Activated T-cell treated with anti-CD3 and anti-CD28 coated beads, Interleukin-2, amount 50 U/mL, for 72 hours (primary cell): ENCODE measurements at regions not wholly inside any gene's neighbourhood (a gene's known extent, or its start where the extent isn't known, plus 50 kb on each side); places are given as distances from the start of the nearest gene placed in this dataset.
"Not testable (repeated sequence)": the region's sequence is repeated elsewhere in the genome, so short reads cannot be mapped to it uniquely, and the experiment has no call there.

Experiments used
- ATAC-seq, 2 donors: fragments of 150-1000 bp; cut with Tn5 transposase; replicated peaks in 1 of 2; 2 replicates each; pipeline ENCODE4 v1.10.0; 2021; ENCODE audit warnings: moderate library complexity in 2 of 2, mild to moderate bottlenecking in 1 of 2
- DNase-seq, 2 donors: peaks; one replicate each; pipeline ENCODE4 v3.0.0; 2021 to 2022; ENCODE audit warnings: mixed read lengths in 1 of 2
- H3K27ac Mint-ChIP-seq: one replicate; pipeline ENCODE4 v1.8.0; 2022; ENCODE audit warnings: mild to moderate bottlenecking, moderate library complexity, mixed read lengths
- H3K27me3 Mint-ChIP-seq: one replicate; pipeline ENCODE4 v1.8.0; 2022; ENCODE audit warnings: low read depth, mixed read lengths
- H3K36me3 Mint-ChIP-seq, 2 donors: one replicate each; pipeline ENCODE4 v1.8.0; 2022; ENCODE audit warnings: mixed read lengths in 2 of 2, mild to moderate bottlenecking in 1 of 2; ENCODE audit not compliant: insufficient read depth in 2 of 2
- H3K4me1 Mint-ChIP-seq: one replicate; pipeline ENCODE4 v1.8.0; 2022; ENCODE audit warnings: low read depth, mixed read lengths
- H3K4me3 Mint-ChIP-seq, 2 donors: one replicate each; pipeline ENCODE4 v1.8.0; 2022; ENCODE audit warnings: mild to moderate bottlenecking in 2 of 2, mixed read lengths in 2 of 2, moderate library complexity in 2 of 2
- H3K9me3 Mint-ChIP-seq, 2 donors: one replicate each; pipeline ENCODE4 v1.8.0; 2022; ENCODE audit warnings: mixed read lengths in 2 of 2

GRCh38 chr15:95150466-95150865, 919.1 kb downstream of the MCTP2 start:
- Mint-ChIP-seq H3K4me1 (no peaks in the 10 kb centered on the region), H3K27me3 (no peaks in the 10 kb centered on the region), H3K4me3 (no peak overlapping the region), H3K27ac (no peak overlapping the region), H3K9me3 (peaks cover 0 to 7% of the 10 kb centered on the region in 2 donors), H3K36me3 (peaks cover 0 to 1% of the 10 kb centered on the region in 2 donors)
- DNase-seq (no peak), ATAC-seq (no peak)

DNA sequence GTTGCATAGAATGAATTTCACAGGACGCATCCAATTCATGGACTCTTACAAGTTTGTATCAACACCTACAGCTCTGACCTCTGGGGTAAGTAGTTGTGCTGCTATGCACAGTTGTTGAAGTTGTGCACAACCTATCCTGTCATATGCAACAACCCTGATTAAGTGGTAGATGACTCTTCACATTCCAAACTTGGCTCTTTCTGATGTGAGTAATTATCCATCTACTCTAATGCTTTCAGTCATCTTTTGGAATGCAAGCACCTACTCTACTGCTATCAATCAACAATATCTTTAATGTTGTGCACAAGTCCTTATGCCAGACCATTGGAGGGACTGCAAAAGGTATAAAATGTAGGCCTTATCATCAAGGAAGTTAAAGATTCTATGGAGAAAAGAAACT, 921.4 kb downstream of the MCTP2 start:
- no peak for ATAC-seq
- H3K9me3 Mint-ChIP-seq: peaks cover 0 to 9% of the 10 kb centered on the region in 2 donors
- H3K4me3 Mint-ChIP-seq: no peak overlapping the region
- H3K4me1 Mint-ChIP-seq: no peaks in the 10 kb centered on the region
- DNase-seq: no peak
- peaks cover 0 to 1% of the 10 kb centered on the region in 2 donors for H3K36me3 Mint-ChIP-seq
- H3K27ac Mint-ChIP-seq: no peak overlapping the region
- no peaks in the 10 kb centered on the region for H3K27me3 Mint-ChIP-seq

GRCh38 chr15:95153201-95153600, 921.8 kb downstream of the MCTP2 start:
- not testable (repeated sequence) for H3K4me1 Mint-ChIP-seq, DNase-seq, H3K27me3 Mint-ChIP-seq, H3K9me3 Mint-ChIP-seq, H3K4me3 Mint-ChIP-seq, H3K36me3 Mint-ChIP-seq, ATAC-seq, H3K27ac Mint-ChIP-seq

DNA sequence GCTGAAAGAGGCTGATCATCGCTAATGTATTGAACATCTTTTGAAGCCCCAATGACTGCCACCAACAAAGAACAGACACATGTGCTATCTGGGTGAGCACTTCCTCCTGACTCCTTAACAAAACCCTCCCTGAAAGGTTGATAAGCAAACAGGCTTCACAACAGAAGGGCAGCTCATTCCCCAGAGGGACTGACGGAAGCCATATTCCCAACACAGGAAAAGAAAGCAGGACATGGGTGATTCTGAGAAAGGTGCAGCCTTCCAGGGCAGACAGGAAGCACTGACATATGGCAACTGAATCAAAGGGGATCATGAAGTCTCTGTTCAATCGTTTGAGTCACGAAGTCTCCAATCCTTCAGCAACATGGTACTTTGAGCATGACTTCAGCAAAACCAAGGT, 929.0 kb downstream of the MCTP2 start:
- peaks cover 0 to 4% of the 10 kb centered on the region in 2 donors for H3K9me3 Mint-ChIP-seq
- ATAC-seq (no peak), DNase-seq (no peak)
- H3K27ac Mint-ChIP-seq: no peak overlapping the region
- no peaks in the 10 kb centered on the region for H3K4me1 Mint-ChIP-seq
- H3K4me3 Mint-ChIP-seq: no peak overlapping the region
- no peaks in the 10 kb centered on the region for H3K27me3 Mint-ChIP-seq
- no peaks in the 10 kb centered on the region for H3K36me3 Mint-ChIP-seq

DNA sequence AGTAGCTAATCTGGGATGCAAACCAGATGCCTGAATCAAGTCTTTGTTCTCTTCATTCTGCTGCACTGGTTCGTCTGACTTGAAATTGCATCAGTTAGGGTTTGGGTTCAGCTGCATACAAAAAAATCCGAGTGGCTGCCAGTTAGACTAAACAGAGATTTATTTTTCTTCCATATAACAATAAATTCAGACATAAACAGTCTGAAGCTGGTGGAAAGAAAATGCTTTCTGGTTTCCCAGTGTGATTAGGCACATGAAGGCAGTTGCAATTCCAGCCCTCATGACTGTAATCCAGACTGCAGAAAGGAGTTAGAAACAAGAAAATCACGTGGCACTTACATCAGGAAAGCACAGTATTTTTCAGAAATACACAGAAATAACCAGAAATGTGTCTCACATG, 930.7 kb downstream of the MCTP2 start:
- peaks cover 0 to 3% of the 10 kb centered on the region in 2 donors for H3K9me3 Mint-ChIP-seq

DNA sequence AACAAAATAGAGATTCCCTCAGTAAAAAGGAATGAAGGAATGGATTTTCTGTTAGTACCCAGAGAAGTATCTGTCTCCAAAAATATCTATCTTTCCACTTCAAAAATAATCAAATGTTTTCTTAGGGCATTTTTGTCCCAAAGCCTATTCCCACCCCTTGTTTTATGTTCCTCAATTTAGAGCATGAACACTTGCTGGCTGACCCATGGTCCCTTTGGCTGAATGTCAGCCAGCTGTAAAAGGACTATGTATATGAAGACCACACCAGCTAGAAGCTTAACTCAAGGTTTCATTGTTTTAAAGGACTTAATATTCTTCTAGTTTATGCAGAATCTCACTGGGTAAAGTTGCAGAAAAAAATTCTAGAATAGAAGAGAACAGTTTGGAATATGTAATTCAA, 931.2 kb downstream of the MCTP2 start:
- H3K4me3 Mint-ChIP-seq: no peak overlapping the region
- no peaks in the 10 kb centered on the region for H3K36me3 Mint-ChIP-seq
- no peaks in the 10 kb centered on the region for H3K27me3 Mint-ChIP-seq
- H3K4me1 Mint-ChIP-seq: no peaks in the 10 kb centered on the region
- H3K27ac Mint-ChIP-seq: no peak overlapping the region
- DNase-seq (no peak), ATAC-seq (no peak)
- peaks cover 0 to 5% of the 10 kb centered on the region in 2 donors for H3K9me3 Mint-ChIP-seq

More for the DNA sequence above, 930.7 kb downstream of the MCTP2 start:
- DNase-seq: no peak
- no peak for ATAC-seq
- no peak overlapping the region for H3K4me3 Mint-ChIP-seq
- no peaks in the 10 kb centered on the region for H3K27me3 Mint-ChIP-seq
- H3K36me3 Mint-ChIP-seq: no peaks in the 10 kb centered on the region
- H3K27ac Mint-ChIP-seq: no peak overlapping the region
- H3K4me1 Mint-ChIP-seq: no peaks in the 10 kb centered on the region

GRCh38 chr15:95162967-95163531, 931.7 kb downstream of the MCTP2 start:
- H3K27me3 Mint-ChIP-seq: no peaks in the 10 kb centered on the region
- H3K4me1 Mint-ChIP-seq: no peaks in the 10 kb centered on the region
- H3K4me3 Mint-ChIP-seq: no peak overlapping the region
- ATAC-seq (no peak), DNase-seq (no peak)
- H3K36me3 Mint-ChIP-seq: no peaks in the 10 kb centered on the region
- H3K9me3 Mint-ChIP-seq: peaks cover 0 to 5% of the 10 kb centered on the region in 2 donors
- no peak overlapping the region for H3K27ac Mint-ChIP-seq

DNA sequence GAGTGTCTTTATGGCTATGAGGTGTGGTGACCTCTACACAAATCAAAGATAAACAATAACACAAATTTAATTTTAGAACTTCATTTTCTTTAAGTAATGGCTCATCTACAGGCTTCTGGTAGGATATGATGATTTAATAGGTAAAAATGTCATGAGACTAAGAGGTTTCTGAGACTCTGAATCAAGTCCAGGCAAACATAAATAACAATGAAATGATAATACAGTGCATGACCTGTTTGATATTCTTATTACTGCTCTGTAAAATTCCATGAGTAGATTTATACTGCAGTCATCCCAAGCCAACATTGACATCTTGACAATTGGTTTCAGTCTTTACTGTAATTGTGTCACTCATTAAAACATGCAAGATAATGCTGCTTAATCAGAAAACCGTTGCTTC, 936.8 kb downstream of the MCTP2 start:
- H3K27ac Mint-ChIP-seq: no peak overlapping the region
- H3K36me3 Mint-ChIP-seq: no peaks in the 10 kb centered on the region
- H3K27me3 Mint-ChIP-seq: no peaks in the 10 kb centered on the region
- no peak for ATAC-seq
- H3K9me3 Mint-ChIP-seq: peaks cover 0 to 4% of the 10 kb centered on the region in 2 donors
- H3K4me1 Mint-ChIP-seq: no peaks in the 10 kb centered on the region
- no peak for DNase-seq
- no peak overlapping the region for H3K4me3 Mint-ChIP-seq

- H3K27me3 Mint-ChIP-seq: no peaks in the 10 kb centered on the region
- H3K36me3 Mint-ChIP-seq: no peaks in the 10 kb centered on the region
- DNase-seq (no peak), ATAC-seq (no peak)
- peaks cover 0 to 4% of the 10 kb centered on the region in 2 donors for H3K9me3 Mint-ChIP-seq
- H3K4me3 Mint-ChIP-seq: no peak overlapping the region
- no peak overlapping the region for H3K27ac Mint-ChIP-seq
- no peaks in the 10 kb centered on the region for H3K4me1 Mint-ChIP-seq
These were observed 937.6 kb downstream of the MCTP2 start for GRCh38 chr15:95168951-95169431.

GRCh38 chr15:95169541-95170459, 938.4 kb downstream of the MCTP2 start:
- no peaks in the 10 kb centered on the region for H3K36me3 Mint-ChIP-seq
- DNase-seq: no peak
- ATAC-seq: no peak
- no peak overlapping the region for H3K27ac Mint-ChIP-seq
- no peaks in the 10 kb centered on the region for H3K27me3 Mint-ChIP-seq
- no peak overlapping the region for H3K4me3 Mint-ChIP-seq
- H3K4me1 Mint-ChIP-seq: no peaks in the 10 kb centered on the region
- peaks cover 0 to 4% of the 10 kb centered on the region in 2 donors for H3K9me3 Mint-ChIP-seq

DNA sequence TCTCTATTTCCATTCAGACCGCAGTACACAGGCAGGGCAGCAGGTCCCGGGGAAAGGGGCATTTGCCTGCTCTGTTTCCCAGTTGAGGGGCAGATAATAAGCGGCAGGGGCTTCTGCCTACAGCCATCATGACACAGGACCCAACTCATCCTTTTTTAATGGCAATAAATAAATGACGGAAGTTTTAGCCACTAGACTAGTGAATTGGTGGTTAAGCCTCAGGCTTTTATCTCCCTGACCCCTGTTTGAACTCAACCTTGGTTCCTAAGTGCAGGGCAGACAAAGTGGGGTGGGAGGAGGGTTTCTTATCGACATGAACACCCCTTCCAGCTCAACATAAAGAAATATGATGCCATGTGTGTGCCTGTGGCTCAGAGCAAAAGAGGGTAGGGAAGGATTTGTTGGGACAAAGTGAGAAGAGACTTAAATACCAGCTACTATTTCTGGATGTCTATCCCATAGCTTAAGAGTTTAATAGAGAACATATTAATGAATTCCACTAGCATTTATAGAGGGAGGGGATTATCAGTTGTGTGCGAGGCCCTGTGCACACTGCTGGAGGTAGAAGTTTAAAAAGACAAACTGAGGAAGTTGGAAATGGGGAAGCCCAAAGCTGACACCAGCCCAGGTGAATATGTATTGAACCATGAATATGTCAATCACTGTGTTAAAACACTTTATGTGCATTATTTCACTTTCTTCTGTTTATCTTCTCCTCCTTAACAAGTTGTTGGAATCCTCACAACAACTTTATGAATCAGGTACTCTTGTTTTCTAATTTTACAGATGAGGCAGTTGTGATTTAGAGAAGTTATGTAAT, 939.4 kb downstream of the MCTP2 start:
- DNase-seq: no peak
- Mint-ChIP-seq H3K9me3 (peaks cover 0 to 4% of the 10 kb centered on the region in 2 donors), H3K36me3 (no peaks in the 10 kb centered on the region), H3K27ac (no peak overlapping the region), H3K4me3 (no peak overlapping the region), H3K4me1 (no peaks in the 10 kb centered on the region), H3K27me3 (no peaks in the 10 kb centered on the region)
- no peak for ATAC-seq

- Mint-ChIP-seq H3K9me3 (peaks cover 0 to 4% of the 10 kb centered on the region in 2 donors), H3K4me1 (no peaks in the 10 kb centered on the region), H3K27ac (no peak overlapping the region), H3K27me3 (no peaks in the 10 kb centered on the region), H3K4me3 (no peak overlapping the region), H3K36me3 (no peaks in the 10 kb centered on the region)
- no peak for DNase-seq
- no peak for ATAC-seq
These were observed 940.2 kb downstream of the MCTP2 start for GRCh38 chr15:95171564-95171963.
